GM19035 (cell line): ENCODE measurements at regions not wholly inside any gene's neighbourhood (a gene's known extent, or its start where the extent isn't known, plus 50 kb on each side); places are given as distances from the start of the nearest gene placed in this dataset.
"Not testable (repeated sequence)": the region's sequence is repeated elsewhere in the genome, so short reads cannot be mapped to it uniquely, and the experiment has no call there.

ENCODE experiments used
- ATAC-seq: cut with Tn5 transposase; IDR thresholded peaks from one replicate; pipeline ENCODE4 v1.9.1; 2021; ENCODE audit not compliant: unreplicated experiment

GRCh38 chr12:33194389-33194788 lies 245.2 kb downstream of the SYT10 start:
- not testable (repeated sequence) for ATAC-seq

- no peak for ATAC-seq
These were observed 247.4 kb downstream of the SYT10 start for GRCh38 chr12:33192226-33192625.

DNA sequence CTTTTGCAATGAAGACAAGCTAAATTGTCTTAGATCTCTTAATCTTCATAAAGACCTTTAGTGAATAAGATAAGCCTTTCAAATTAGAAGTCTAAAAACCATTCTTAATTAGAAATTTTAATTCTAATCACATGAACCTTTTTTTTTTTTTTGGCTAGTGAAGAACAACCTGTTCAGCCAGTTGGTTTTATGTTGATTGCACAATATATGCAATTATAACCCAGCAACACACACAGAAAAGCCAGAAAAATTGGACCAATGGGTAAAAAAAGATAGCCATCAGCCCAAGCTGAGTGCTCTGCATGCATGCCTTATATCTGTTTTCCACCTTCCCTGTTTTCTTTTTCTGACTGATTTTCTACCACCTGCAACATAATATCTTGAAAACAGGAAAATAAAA lies 252.2 kb downstream of the SYT10 start:
- ATAC-seq: no peak

- no peak for ATAC-seq
These were observed 255.5 kb downstream of the SYT10 start for GRCh38 chr12:33184161-33184560.

DNA sequence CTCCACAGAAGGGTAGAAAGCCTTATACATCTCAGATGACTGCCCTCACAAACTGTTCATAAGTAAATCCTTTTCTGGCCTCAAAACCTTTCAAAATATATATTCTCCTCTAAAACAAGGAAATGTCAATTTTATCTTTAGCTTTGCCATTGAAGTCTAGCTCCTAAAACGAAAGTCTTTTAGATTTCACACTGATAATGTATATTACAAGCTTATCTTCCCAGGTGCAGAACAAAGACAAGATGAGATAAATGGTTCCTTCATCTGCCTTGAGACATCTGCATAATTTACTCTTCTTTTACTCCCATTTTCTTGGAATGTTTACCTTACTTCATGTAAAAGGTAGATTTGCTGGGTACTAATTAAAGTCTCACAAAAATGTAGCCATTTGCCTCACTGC lies 257.1 kb downstream of the SYT10 start:
- ATAC-seq: no peak

DNA sequence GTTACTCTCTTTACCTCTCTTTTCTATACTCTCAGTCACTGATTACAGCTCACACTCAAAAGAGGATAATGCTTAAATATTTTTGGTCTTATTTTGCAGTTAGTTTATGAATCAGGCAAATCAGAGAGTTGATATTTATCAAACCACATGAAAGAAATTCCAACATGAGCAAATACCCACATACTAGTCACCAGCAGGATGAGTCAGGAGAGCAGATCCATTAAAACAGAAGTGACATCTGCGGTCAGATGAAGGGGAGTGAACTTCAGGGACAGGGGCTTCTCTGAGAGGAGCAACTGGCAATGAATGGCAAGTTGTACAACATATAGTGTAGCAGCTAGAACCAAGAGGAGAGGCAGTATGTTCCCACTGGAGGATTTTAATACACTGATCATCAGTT lies 258.7 kb downstream of the SYT10 start:
- no peak for ATAC-seq

DNA sequence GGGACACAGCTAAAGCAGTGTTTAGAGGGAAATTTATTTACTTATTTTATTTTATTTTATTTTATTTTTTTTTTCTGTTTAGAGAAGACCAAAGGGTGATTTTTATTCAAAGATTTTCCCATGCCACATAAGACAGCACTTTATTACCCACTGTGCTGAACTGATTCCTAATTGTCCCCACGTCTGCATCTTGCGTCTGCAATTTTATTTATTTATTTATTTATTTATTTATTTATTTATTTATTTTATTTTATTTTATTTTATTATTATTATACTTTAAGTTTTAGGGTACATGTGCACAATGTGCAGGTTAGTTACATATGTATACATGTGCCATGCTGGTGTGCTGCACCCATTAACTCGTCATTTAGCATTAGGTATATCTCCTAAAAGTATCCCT lies 269.7 kb upstream of the PKP2 start:
- not testable (repeated sequence) for ATAC-seq

GRCh38 chr12:33156042-33156441 lies 259.5 kb upstream of the PKP2 start:
- no peak for ATAC-seq

GRCh38 chr12:33147292-33147691 lies 250.7 kb upstream of the PKP2 start:
- ATAC-seq: not testable (repeated sequence)

- no peak for ATAC-seq
These were observed 232.9 kb upstream of the PKP2 start for GRCh38 chr12:33129500-33129899.

GRCh38 chr12:33125755-33126154 lies 229.2 kb upstream of the PKP2 start:
- no peak for ATAC-seq

DNA sequence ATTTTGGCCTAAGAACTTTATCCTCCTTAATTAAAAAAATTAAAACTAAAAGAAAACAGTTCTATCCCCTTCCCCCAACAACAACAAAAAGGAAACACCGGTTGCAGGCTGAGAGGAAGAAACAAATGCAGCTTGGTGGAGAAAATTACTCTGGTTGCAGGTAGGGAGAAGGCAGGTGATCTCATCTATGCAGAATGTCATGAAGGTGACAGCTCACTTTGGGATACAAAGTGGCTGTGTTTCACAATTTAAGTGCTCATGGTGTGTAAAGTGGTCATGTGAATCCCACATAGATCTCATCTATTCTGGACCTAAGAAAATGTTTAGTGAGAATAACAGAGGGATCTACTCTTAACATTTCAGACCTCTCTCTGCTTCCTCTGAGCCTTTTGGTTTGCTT lies 219.7 kb upstream of the PKP2 start:
- ATAC-seq: no peak

- no peak for ATAC-seq
These were observed 219.1 kb upstream of the PKP2 start for GRCh38 chr12:33115716-33116115.

GRCh38 chr12:33111850-33112249 lies 215.3 kb upstream of the PKP2 start:
- ATAC-seq: no peak

GRCh38 chr12:33107827-33108226 lies 211.2 kb upstream of the PKP2 start:
- not testable (repeated sequence) for ATAC-seq

DNA sequence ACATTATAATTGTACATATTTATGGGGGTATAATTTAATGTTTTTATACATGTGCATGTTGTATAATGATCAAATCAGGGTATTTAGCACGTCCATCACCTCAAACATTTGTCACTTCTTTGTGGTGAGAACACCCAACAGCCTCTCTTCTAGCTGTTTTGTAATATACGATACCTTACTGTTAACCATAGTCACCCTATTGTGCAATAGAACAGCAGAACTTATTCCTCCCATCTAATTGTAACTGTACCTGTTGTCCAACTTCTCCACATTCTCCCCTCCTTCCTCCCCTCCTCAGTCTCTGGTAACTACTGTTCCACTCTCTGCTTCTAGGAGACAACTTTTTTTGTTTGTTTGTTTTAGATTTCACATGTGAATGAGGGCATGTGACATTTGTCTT lies 197.0 kb upstream of the PKP2 start:
- ATAC-seq: no peak

- ATAC-seq: not testable (repeated sequence)
These were observed 191.3 kb upstream of the PKP2 start for GRCh38 chr12:33087876-33088275.

DNA sequence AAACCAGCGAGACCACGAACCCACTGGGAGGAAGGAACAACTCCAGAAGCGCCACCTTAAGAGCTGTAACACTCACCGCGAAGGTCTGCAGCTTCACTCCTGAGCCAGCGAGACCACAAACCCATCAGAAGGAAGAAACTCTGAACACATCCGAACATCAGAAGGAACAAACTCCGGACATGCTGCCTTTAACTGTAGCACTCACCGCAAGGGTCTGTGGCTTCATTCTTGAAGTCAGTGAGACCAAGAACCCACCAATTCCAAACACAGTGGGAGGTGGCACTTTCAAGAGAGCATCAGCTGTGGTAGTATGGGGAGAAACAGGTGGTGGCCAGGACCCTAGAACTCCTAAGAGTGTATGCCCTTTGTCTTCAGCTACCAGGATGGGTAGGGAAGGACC lies 179.8 kb upstream of the PKP2 start:
- ATAC-seq: not testable (repeated sequence)

GRCh38 chr12:33075130-33075766 lies 178.7 kb upstream of the PKP2 start:
- not testable (repeated sequence) for ATAC-seq

GRCh38 chr12:33061844-33062243 lies 165.3 kb upstream of the PKP2 start:
- ATAC-seq: no peak

DNA sequence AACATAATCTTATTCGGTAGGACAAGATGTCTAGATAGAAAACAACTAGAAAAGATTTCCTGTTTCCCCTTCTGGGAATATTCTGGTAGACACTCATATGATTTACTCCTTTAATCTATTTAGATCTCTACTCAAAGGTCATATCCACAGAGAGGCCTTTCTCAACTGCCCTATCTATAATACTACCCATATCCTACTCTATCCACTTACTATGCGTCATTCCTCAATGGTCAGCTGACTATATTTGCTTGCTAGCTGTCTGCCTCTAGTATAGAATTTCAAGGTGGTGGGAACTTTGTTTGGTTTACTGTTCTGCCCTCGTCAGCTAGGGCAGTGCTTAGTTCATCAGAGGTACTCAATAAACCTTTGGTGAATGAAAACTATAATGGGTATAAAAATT lies 157.8 kb upstream of the PKP2 start:
- no peak for ATAC-seq

DNA sequence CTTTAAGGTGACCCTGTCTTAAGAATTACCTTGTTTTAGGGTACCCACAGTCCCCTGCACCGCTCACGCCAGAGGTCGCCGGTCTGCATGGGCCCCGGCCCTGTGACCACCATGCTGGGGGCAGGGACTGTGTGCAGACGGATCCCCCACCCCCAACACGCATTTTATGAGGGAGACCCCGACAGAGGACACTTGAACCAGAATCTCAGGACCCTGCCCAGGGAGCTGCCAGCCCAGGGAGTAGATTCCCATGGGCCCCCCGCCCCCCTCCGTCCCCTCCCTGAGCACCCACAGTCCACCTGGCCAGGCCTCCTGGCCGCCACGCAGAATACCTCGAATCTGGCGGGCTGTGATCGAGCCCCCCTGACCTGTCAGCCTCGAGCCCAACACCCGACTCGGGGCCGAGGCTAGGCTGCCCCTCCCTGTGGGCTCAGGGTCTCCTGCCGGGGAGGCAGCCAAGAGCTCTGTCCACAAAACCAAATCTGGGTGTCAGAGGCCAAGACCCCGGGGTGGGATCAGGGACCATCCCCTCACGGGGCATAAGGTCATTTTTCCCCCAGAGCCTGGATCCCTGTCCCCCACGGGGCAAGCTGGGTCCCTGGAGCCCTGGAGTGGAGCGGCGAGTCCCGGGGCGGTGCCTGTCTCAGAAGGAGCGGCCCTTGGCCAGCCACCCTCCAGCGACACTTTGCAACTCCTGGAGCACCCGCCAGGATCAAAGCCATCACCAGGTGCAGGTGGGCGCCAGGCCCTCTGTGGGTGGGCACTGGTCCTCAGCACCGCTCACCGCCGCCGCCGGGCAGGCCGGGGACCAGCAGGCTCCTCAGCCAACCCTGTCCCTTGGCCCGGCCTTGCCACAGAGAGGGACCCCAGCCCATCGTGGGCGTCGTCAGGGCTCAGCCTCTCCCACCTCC lies 155.8 kb upstream of the PKP2 start:
- no peak for ATAC-seq
